DND-41 (cell line): ENCODE measurements at regions not wholly inside any gene's neighbourhood (a gene's known extent, or its start where the extent isn't known, plus 50 kb on each side); places are given as distances from the start of the nearest gene placed in this dataset.

Experiments
- ATAC-seq: fragments of 200-7000 bp; cut with Tn5 transposase; 3 replicates; pipeline ENCODE4 v1.9.1; 2021; ENCODE audit warnings: low read depth; ENCODE audit not compliant: insufficient read depth
- DNase-seq: peaks from one replicate; pipeline ENCODE4 v3.0.0-alpha.2; 2020
- H2AFZ ChIP-seq: 2 replicates; pipeline ENCODE4 v1.6.0; 2012; ENCODE audit warnings: low read depth, low read length
- H3K27ac ChIP-seq: 2 replicates; pipeline ENCODE4 v1.5.1; 2012; ENCODE audit warnings: low read length, inconsistent platforms
- H3K27me3 ChIP-seq: fragments of 200-600 bp; sonication (generic); 2 replicates; pipeline ENCODE4 v1.6.0; 2012; ENCODE audit warnings: low read length, mild to moderate bottlenecking, inconsistent platforms; ENCODE audit not compliant: insufficient read depth, poor library complexity
- H3K36me3 ChIP-seq: 2 replicates; pipeline ENCODE4 v1.5.1; 2012; ENCODE audit warnings: low read length, inconsistent platforms; ENCODE audit not compliant: insufficient read depth
- H3K4me1 ChIP-seq: 2 replicates; pipeline ENCODE4 v1.5.1; 2012; ENCODE audit warnings: mild to moderate bottlenecking, low read length; ENCODE audit not compliant: insufficient read depth
- H3K4me2 ChIP-seq: 2 replicates; pipeline ENCODE4 v1.6.0; 2012; ENCODE audit warnings: mild to moderate bottlenecking, moderate library complexity, low read length, inconsistent platforms; ENCODE audit not compliant: insufficient read depth
- H3K4me3 ChIP-seq, 2 experiments: fragments of 200-600 bp in 1 of 2; shearing (Covaris generic) in 1 of 2; 2 replicates each; pipeline ENCODE4 v1.5.1; 2012 to 2016; ENCODE audit warnings: inconsistent platforms in 2 of 2, low read length in 2 of 2, mild to moderate bottlenecking in 2 of 2, low read depth in 1 of 2, moderate library complexity in 1 of 2
- H3K79me2 ChIP-seq: 2 replicates; pipeline ENCODE4 v1.6.0; 2012; ENCODE audit warnings: low read length, inconsistent platforms; ENCODE audit not compliant: insufficient read depth
- H3K9ac ChIP-seq: 2 replicates; pipeline ENCODE4 v1.6.0; 2012; ENCODE audit warnings: low read depth, mild to moderate bottlenecking, inconsistent platforms, low read length, moderate library complexity
- H3K9me3 ChIP-seq: 2 replicates; pipeline ENCODE4 v1.5.1; 2012; ENCODE audit warnings: low read length, moderate library complexity, mild to moderate bottlenecking, inconsistent platforms; ENCODE audit not compliant: insufficient read depth, severe bottlenecking
- H4K20me1 ChIP-seq: 2 replicates; pipeline ENCODE4 v1.6.0; 2012; ENCODE audit warnings: low read length; ENCODE audit not compliant: insufficient read depth
- CTCF ChIP-seq: IDR thresholded peaks from 2 replicates; pipeline ENCODE4 v1.5.1; 2012; ENCODE audit warnings: borderline replicate concordance, low read length, moderate library complexity, mild to moderate bottlenecking; ENCODE audit not compliant: poor library complexity, severe bottlenecking; ENCODE audit errors: extremely low read depth
- EZH2 ChIP-seq: IDR thresholded peaks from 3 replicates; pipeline ENCODE4 v1.6.1; 2012; ENCODE audit warnings: borderline replicate concordance, low read depth, mild to moderate bottlenecking, moderate library complexity, low read length, inconsistent platforms; ENCODE audit not compliant: severe bottlenecking

DNA sequence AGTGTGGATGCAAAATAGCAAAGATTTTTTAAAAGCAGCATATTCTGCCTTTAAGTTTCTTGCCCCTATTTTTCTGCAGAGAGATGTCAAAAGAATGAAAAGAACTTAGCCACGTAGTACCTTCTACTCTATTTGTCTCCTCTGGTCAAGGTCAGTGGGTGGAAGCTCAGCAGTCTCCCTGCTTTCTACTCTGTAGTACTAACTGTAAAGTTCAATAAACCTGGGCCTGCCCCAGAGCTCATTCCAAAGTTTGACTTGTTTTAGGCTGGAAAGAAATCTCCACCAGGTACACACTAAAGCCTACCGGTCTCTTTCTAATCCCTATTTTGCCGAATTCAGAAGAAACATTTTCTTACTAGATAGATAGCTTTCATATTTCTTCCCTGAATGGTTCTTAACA is 247.9 kb upstream of the ARHGAP20 start:
- Histone ChIP-seq H4K20me1 (no peaks in the 10 kb centered on the region), H3K27me3 (no peaks in the 10 kb centered on the region), H3K9me3 (no peaks in the 10 kb centered on the region), H3K27ac (no peak overlapping the region), H2AFZ (no peak overlapping the region), H3K4me2 (no peak overlapping the region), H3K4me3 (no peak overlapping the region), H3K9ac (no peak overlapping the region), H3K36me3 (no peaks in the 10 kb centered on the region), H3K4me1 (no peaks in the 10 kb centered on the region), H3K79me2 (no peaks in the 10 kb centered on the region)
- no peak for TF ChIP-seq CTCF
- TF ChIP-seq EZH2, result no peak
- no peak for ATAC-seq
- DNase-seq, result no peak

DNA sequence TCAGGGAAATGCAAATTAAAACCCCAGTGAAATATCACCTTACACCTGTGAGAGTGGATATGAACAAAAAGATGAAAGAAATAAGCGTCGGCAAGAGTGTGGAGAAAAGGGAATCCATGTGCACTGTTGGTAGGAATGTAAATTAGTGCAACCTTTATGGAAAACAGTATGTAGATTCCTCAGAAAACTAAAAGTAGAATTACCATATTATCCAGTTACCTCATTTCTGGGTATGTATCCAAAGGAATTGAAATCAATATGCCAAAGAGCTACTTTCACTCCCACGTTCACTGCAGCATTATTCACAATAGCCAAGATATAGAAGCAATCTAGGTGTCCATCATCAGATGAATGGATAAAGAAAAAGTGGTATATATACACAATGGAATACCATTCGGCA is 246.0 kb upstream of the ARHGAP20 start:
- Histone ChIP-seq H3K36me3 (no peaks in the 10 kb centered on the region), H3K79me2 (no peaks in the 10 kb centered on the region), H4K20me1 (no peaks in the 10 kb centered on the region), H3K27me3 (no peaks in the 10 kb centered on the region), H3K9me3 (no peaks in the 10 kb centered on the region), H3K4me1 (no peaks in the 10 kb centered on the region), H2AFZ (no peak overlapping the region), H3K4me3 (no peak overlapping the region), H3K27ac (no peak overlapping the region), H3K4me2 (no peak overlapping the region), H3K9ac (no peak overlapping the region)
- DNase-seq (no peak), ATAC-seq (no peak)
- TF ChIP-seq EZH2, result no peak
- TF ChIP-seq CTCF, result no peak

DNA sequence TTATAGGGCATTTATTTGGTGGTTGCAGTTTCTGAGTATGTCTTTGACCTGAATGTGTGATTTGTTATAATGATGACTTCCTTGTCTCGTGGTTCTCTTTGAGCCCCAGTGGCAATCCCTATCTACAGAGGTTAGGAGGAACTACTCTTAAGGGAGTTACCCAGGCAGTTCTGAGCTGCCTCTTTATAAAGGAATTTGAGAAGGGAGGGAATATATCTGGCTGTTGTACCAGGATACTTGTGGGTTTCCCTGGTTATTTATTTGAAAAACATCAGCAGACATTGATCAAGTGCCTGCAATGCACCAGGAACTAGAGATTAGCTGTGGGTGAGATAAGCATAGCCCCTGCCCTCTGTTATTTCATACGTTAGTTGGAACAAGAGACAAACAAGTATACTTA is 243.5 kb upstream of the ARHGAP20 start:
- H3K27me3 ChIP-seq, result no peaks in the 10 kb centered on the region
- H3K4me3 ChIP-seq, result no peak overlapping the region
- H3K27ac ChIP-seq, result no peak overlapping the region
- no peak for TF ChIP-seq EZH2
- no peak for TF ChIP-seq CTCF
- H3K36me3 ChIP-seq, result no peaks in the 10 kb centered on the region
- no peak for DNase-seq
- H3K9me3 ChIP-seq, result no peaks in the 10 kb centered on the region
- no peak overlapping the region for H3K4me2 ChIP-seq
- H3K79me2 ChIP-seq, result no peaks in the 10 kb centered on the region
- H3K9ac ChIP-seq, result no peak overlapping the region
- no peaks in the 10 kb centered on the region for H3K4me1 ChIP-seq
- H4K20me1 ChIP-seq, result no peaks in the 10 kb centered on the region
- ATAC-seq, result no peak
- no peak overlapping the region for H2AFZ ChIP-seq

GRCh38 chr11:110951950-110952503 is 239.8 kb upstream of the ARHGAP20 start:
- Histone ChIP-seq H3K27me3 (no peaks in the 10 kb centered on the region), H3K27ac (no peak overlapping the region), H3K9me3 (no peaks in the 10 kb centered on the region), H3K4me1 (no peaks in the 10 kb centered on the region), H3K4me3 (no peak overlapping the region), H3K9ac (no peak overlapping the region), H3K79me2 (no peaks in the 10 kb centered on the region), H3K4me2 (no peak overlapping the region), H3K36me3 (no peaks in the 10 kb centered on the region), H4K20me1 (no peaks in the 10 kb centered on the region), H2AFZ (no peak overlapping the region)
- DNase-seq (no peak), ATAC-seq (no peak)
- TF ChIP-seq CTCF (no peak), EZH2 (no peak)
